Panc1 (cell line): ENCODE measurements at regions not wholly inside any gene's neighbourhood (a gene's known extent, or its start where the extent isn't known, plus 50 kb on each side); places are given as distances from the start of the nearest gene placed in this dataset.

Experiments used
- ATAC-seq: fragments of 200-7000 bp; cut with Tn5 transposase; 2 replicates; pipeline ENCODE4 v1.9.1; 2020; ENCODE audit warnings: mild to moderate bottlenecking, moderate library complexity
- BruUV-seq: library from RNA; stranded (reverse); fragments of 400-500 nt; replicated peaks from 2 replicates; lab custom pipeline; 2021; lab: Mats Ljungman, UMichigan
- CTCF ChIA-PET: fragments of 300-600 bp; sonication (Branson Sonifier 250); formaldehyde crosslinking; loops from one replicate; lab custom pipeline; 2022; ENCODE audit warnings: antibody characterized with exemption; lab: Charles Lee
- POLR2A ChIA-PET: fragments of 300-600 bp; sonication (Branson Sonifier 250); formaldehyde crosslinking; loops from one replicate; lab custom pipeline; 2022; ENCODE audit warnings: antibody characterized with exemption; lab: Charles Lee
- DNase-seq: peaks from one replicate; pipeline ENCODE4 v3.0.0-alpha.2; 2010; ENCODE audit warnings: low read depth, low spot score
- H3K27ac ChIP-seq: 2 replicates; pipeline ENCODE4 v1.5.1; 2011; ENCODE audit warnings: mild to moderate bottlenecking, low read length, inconsistent platforms
- H3K27me3 ChIP-seq: fragments of 200-500 bp; sonication (Bioruptor generic); 2 replicates; pipeline ENCODE4 v1.6.0; 2014; ENCODE audit warnings: low read length, inconsistent platforms; ENCODE audit not compliant: control insufficient read depth, insufficient read depth
- H3K36me3 ChIP-seq: fragments of 200-500 bp; sonication (Bioruptor generic); 2 replicates; pipeline ENCODE4 v1.5.1; 2014; ENCODE audit warnings: inconsistent platforms, mild to moderate bottlenecking, low read length, moderate library complexity; ENCODE audit not compliant: control insufficient read depth, insufficient read depth
- H3K4me1 ChIP-seq: 2 replicates; pipeline ENCODE4 v1.5.1; 2011; ENCODE audit warnings: inconsistent platforms, mild to moderate bottlenecking, low read length, moderate library complexity; ENCODE audit not compliant: control insufficient read depth, insufficient read depth
- H3K4me3 ChIP-seq, 2 experiments: 2 replicates each; pipeline ENCODE4 v1.5.1; 2011 to 2012; ENCODE audit warnings: low read depth in 2 of 2, low read length in 2 of 2, mild to moderate bottlenecking in 2 of 2, inconsistent platforms in 1 of 2, moderate library complexity in 1 of 2
- H3K9me3 ChIP-seq: fragments of 200-500 bp; sonication (Bioruptor generic); 2 replicates; pipeline ENCODE4 v1.5.1; 2014; ENCODE audit warnings: low read depth, mild to moderate bottlenecking, inconsistent platforms, low read length, moderate library complexity; ENCODE audit not compliant: control insufficient read depth, insufficient read depth
- CTCF ChIP-seq: fragments of 450-650 bp; IDR thresholded peaks from 2 replicates; pipeline ENCODE4 v1.5.1; 2017; ENCODE audit warnings: mild to moderate bottlenecking
- POLR2AphosphoS5 ChIP-seq: IDR thresholded peaks from 2 replicates; pipeline ENCODE4 v1.6.1; 2012; ENCODE audit warnings: mild to moderate bottlenecking, low read depth, low read length, moderate library complexity
- REST ChIP-seq, 2 experiments: IDR thresholded peaks; 2 replicates each; pipeline ENCODE4 v1.6.1; 2011 to 2012; ENCODE audit warnings: low read depth in 2 of 2, control low read depth in 1 of 2, low read length in 1 of 2, mild to moderate bottlenecking in 1 of 2, moderate library complexity in 1 of 2; ENCODE audit not compliant: insufficient read depth in 1 of 2
- SIN3A ChIP-seq: IDR thresholded peaks from 2 replicates; pipeline ENCODE4 v1.6.1; 2012; ENCODE audit warnings: low read depth, mild to moderate bottlenecking, low read length, moderate library complexity, borderline replicate concordance; ENCODE audit not compliant: insufficient read depth
- TCF7L2 ChIP-seq: IDR thresholded peaks from 2 replicates; pipeline ENCODE4 v1.6.1; 2011; ENCODE audit warnings: mild to moderate bottlenecking, low read depth, low read length, inconsistent platforms
- in situ Hi-C: cut with HindIII; loops from 2 replicates; pipeline ENCODE4 v1.10.0; 2016; ENCODE audit warnings: low sequenced_read_pairs, low pct_unique_long_range_greater_than_20kb
- intact Hi-C: fragments of 100-400 bp; cut with micrococcal nuclease; formaldehyde crosslinking; loops from one replicate; pipeline ENCODE4 v1.10.0; 2022; ENCODE audit not compliant: unreplicated experiment

- no peaks in the 10 kb centered on the region for H3K27me3 ChIP-seq
- no peak overlapping the region for H3K4me3 ChIP-seq
- TF ChIP-seq SIN3A (no peak), TCF7L2 (no peak), CTCF (no peak), REST (IDR thresholded peaks at IDR 0.05; ENCODE audit: insufficient read depth in 1 of 2, low read depth in 2 of 2, low read length in 1 of 2) (no peak), POLR2AphosphoS5 (no peak)
- DNase-seq (no peak), ATAC-seq (no peak)
- intact Hi-C loops (no loop called here), in situ Hi-C loops (no loop called here)
- H3K27ac ChIP-seq: no peak overlapping the region
- H3K9me3 ChIP-seq: no peaks in the 10 kb centered on the region
- ChIA-PET POLR2A (no interaction called here), CTCF (no interaction called here)
- no TSS peak for BruUV-seq
- no peaks in the 10 kb centered on the region for H3K4me1 ChIP-seq
- H3K36me3 ChIP-seq: no peaks in the 10 kb centered on the region
Measured at GRCh38 chrX:125137521-125137920, 182.2 kb upstream of the TEX13C start.

- Histone ChIP-seq H3K27ac (no peak overlapping the region), H3K4me3 (no peak overlapping the region), H3K36me3 (no peaks in the 10 kb centered on the region), H3K4me1 (no peaks in the 10 kb centered on the region), H3K27me3 (no peaks in the 10 kb centered on the region), H3K9me3 (no peaks in the 10 kb centered on the region)
- DNase-seq: no peak
- intact Hi-C loops: no loop called here
- ATAC-seq: no peak
- in situ Hi-C loops: no loop called here
- BruUV-seq: no TSS peak
- TF ChIP-seq CTCF: no peak
- no peak for TF ChIP-seq TCF7L2
- TF ChIP-seq REST (IDR thresholded peaks at IDR 0.05; ENCODE audit: insufficient read depth in 1 of 2, low read depth in 2 of 2, low read length in 1 of 2): no peak
- TF ChIP-seq SIN3A: no peak
- no peak for TF ChIP-seq POLR2AphosphoS5
- ChIA-PET POLR2A (no interaction called here), CTCF (no interaction called here)
Measured at GRCh38 chrX:125150231-125150630, 169.4 kb upstream of the TEX13C start.
